GM18498 (cell line): ENCODE measurements at regions not wholly inside any gene's neighbourhood (a gene's known extent, or its start where the extent isn't known, plus 50 kb on each side); places are given as distances from the start of the nearest gene placed in this dataset.

Source experiments
- ATAC-seq: cut with Tn5 transposase; IDR thresholded peaks from one replicate; pipeline ENCODE4 v1.9.1; 2021; ENCODE audit warnings: mild to moderate bottlenecking, moderate library complexity; ENCODE audit not compliant: unreplicated experiment

DNA sequence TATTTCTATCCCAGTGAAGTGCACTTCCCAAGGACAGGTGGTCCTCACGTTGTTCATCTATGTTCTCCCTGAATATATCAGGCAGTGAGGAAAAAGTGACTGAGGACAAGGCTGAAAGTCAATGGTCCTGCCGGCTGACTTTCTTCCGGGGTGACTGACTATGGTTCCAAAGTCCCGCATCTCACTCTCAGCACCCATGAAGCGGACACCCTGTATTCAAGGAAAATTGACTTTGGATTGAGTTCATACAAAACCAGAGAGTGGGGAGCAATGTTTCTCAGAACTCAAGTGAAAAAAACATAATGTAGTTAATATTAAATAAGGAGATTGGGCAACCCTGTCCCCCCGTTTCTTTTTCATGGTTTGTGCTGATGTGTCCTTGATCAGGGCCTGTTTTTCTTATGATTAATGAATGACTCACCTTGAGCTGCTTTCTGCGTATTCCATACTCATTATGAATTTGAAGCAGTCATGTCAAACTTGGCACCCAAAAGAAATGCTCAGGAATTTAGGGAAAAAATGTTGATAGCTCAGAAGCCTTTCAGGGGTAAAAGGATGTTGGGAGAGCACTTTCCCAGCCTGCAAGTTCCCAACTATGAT is 184.0 kb downstream of the CYLD start:
- ATAC-seq, result no peak

DNA sequence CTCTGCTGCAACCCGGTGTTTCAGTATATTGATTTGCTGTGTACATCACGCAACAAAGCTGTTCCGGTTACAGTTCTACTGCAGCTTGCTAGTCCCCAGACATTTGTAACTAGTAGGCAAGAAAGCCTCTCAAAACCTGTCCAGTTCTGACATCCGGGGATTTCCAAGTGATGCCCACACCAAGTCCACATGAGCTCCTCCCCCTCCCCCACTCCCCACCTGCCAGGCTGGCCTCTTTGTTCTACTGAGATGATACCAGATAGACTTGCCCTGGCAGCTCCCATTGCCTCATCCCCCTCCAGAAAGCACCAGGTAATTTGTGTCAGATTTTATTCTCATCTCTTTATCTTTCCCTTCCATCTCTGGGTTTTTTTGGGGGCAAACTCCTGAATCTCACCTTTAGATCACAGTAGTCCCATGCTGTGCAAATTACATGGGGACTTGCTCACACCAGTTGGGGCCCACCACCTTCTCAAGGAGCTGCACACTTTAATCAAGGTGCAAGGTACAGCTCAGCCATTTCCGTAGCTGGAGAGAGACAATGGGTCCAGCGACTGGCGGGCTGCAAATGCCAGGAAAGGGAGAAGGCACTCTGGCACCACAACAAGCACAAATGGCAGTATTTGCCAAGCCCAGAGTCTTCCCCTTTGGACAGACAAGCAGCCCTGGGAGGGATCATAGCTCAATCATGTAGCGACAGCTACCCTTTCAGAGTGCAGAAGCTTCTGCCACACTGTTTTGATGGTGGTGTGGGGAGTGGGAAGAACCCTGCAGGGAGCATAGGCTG is 183.1 kb downstream of the CYLD start:
- ATAC-seq, result no peak

DNA sequence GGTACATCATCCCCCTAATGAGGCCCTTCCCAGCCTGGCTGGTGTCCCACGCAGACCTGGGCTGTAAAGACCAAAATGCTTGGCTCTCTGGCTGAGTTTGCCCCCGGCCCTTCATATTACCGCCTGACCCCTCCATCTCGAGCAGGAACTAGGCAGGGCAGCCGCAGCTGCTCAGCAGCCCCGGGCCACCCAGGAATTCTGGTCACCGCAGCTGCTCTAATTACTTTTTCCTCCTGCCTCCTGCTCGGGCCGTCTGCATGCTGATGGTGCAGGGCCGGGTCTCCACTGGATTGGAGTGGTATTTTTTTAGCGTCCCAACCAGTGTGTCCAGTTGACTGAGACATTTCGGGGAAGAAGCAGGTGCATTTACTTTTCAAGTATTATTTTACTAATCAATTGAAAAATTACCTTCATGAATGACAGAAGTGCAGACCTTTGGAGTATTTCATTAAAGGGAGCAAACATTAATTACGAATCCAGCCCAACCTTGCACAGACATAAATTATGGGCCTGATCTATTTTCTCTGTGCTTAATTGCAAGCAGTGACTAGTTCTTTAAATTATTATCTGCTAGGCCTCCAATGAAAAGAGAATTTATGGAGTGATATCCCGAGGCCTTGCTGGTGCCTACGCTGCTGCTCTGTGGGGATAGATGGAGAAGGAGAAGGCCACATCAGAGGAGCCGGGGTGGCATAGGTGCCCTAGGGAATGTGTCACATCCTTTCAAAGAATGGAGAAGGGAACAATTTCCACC is 176.2 kb downstream of the CYLD start:
- ATAC-seq, result no peak

DNA sequence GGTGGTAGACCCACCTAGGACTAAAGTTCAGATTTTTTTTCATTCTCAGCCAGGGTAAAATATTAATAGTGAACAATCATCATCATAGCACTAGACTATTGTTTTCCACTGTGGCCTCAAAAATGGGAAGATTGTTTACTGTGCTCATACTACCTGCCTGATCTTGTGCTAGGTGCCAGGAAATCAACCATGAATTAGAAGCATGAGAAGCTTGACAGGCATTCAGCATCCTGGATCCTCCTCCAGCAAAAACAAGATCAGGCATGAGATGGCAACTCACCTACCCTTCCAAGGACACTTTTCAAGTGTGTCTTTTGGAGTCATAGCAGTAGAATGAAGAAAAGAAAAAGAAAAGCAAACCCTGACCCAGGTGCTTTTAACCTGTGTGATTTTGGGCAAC is 174.2 kb downstream of the CYLD start:
- no peak for ATAC-seq

DNA sequence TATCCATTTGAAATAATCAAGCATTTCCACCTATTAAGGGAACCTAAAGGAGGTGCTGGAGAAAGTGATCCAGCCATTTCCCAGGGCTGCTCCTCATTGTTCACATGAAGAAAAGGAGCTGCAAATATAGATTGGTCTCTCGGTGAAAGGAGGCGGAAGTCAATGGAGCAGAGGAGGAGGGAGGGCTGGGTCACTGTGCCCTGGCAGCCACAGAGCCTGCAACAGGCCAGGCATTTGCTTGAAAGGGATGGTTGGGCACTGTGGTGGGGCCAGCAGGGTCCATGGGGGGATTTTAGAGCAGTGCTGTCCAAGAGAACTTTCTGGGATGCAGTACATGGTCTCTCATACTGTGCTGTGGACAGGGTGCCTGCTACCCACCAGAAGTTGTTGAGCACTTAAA is 173.2 kb downstream of the CYLD start:
- ATAC-seq, result no peak

DNA sequence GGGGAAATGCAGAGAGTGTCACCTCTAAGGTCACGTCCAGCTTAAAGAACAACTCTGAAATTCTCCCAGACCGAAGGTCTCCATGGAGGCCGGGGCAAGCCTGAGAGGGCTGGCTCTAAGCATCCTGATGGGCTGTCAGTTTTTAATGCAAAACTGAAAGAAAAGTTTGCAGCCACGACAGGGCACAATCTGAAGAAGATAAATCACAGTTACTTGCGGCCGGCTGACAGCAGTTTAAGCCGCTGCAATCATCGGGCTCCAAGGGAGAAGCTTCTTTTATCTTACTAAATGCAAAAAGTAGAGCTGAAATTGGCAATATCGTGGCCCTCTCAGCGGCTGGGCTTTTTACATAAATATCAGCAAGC is 168.8 kb downstream of the CYLD start:
- ATAC-seq, result no peak

DNA sequence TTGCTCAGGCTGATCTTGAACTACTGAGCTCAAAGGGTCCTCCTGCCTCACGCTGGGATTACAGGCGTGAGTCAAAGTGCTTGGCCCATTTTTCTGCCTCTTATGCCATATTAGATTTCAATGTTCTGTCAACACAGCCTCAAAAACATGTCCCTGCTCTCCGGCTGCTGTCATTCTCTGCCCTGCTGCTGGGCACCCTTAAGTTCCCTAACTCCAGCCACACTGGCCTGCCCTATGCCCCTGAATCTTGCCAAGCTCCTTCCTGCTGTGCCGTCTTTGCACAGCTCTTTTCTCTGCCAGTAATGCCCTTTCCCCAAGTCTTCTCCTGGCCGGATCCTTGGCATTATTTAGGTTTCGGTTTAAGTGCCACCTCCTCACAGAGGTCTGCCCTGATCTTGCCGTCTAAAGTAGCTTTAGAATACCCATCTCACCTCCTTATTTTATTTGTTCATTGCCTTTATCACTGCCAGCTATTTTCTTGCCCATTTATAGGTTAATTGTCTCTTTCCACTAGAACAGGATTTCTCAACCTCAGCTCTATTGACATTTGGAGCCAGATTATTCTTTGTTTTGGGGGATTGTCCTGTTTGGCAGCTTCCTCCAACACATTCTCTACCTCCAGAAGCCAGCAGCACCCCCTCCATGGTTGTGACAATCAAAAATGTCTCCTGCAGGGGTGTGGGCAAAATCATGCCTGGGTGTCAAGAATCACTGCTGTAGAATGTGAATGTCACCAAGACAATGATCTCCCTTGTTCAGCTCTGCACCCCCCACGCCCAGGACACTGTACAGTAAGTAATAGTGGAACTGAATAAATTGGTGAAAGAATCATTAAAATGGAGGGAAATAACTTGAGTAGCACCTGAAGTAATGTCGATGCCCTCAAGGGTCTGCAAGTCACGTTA is 168.2 kb downstream of the CYLD start:
- no peak for ATAC-seq

DNA sequence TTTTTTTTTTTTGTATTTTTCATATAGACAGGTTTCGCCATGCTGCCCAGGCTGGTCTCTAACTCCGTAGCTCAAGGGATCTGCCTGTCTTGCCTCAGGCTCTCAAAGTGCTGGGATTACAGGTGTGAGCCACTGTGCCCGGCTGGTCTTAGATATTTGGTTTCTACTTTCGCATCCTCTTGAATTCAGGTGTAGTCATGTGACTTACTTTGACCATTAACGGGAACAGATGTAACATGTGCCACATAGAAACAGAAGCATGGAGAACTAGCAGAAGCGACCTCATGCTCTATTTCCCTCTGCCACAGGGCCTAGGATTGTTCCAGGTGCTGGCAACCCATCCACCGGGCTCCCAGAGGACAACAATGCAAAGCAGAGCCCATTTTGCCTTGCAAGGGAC is 166.6 kb downstream of the CYLD start:
- no peak for ATAC-seq

DNA sequence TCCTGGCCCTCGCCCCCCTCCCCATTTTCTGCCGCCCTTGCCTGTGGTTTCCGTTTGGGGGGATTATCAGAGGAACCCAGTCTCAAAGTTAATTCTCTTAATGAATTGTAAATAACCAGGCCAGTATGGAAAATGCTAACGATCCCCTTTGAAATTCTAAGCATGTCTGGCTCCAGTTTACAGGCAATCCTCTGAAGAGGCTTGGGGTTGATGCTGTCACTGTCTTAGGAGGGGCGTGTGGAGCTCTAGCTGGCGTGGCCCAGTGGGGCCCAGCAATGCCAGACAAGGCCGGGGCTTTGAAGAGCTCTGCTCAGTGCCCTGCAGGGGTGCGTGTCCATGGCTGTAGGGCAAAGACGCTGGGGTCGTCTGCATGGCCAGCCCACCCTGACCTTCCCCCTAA is 164.6 kb downstream of the CYLD start:
- ATAC-seq, result no peak

DNA sequence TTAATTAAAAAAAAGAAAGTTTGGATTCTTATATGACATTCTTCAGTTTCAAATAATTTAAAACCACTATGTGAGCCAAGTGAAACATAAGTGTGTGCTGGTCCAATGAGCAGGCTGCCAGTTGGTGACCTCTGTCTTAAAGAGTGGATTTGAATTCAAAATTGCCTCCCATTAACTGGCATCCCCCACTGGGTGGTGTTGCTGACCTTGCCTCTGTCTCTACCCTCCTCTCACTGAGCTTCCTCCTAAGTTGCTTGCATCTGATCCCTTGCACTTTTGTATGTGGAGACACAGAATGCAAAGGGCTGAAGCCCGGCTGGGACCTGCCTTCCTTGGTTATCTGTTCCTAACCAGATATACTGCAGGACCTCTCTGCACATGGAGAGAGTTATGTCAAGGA is 160.6 kb downstream of the CYLD start:
- ATAC-seq, result no peak

DNA sequence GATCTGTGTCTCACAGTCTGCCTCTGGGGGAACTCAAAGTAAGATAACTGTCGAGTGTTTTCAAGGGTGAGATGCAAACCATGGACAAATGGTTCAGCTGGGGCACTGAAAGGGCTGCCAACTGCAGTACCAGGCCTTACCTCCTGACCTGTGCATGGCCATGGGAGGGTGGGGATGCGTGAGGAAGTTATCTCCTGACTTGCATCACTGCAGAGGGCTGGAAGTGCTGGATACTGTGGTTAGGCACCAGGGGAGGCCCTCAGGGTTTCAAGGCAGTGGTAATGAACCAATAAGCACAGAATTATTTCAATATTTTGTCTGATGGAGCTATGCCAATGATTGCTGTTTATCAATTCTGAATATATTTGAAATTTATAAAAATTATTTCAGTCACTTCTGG is 159.2 kb downstream of the CYLD start:
- no peak for ATAC-seq

DNA sequence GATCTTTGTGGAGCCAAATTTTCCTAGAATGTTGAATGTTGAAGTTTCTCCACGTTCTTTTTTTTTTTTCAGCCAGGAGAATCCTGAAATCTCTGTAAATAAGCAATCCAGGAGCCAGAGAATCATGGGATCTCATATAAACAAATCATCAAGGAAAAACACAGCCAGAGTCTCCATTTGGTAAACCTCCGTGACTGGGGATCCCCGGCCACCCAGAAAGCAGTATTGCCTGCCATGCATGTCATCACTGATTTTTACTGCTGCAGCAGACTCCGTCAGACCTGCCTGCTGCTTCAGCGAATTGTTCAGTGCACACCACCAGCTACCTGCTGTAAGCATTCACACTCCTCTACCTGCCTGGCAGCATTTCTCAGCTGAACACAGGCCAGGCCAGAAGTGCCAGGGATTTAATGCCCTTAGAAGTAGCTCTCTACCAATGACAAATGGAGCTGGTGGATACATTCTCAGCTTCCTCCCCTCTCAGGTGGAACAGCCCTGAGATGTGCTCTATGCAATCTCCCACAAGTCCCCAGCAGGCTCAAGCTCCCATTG is 158.6 kb downstream of the CYLD start:
- no peak for ATAC-seq

DNA sequence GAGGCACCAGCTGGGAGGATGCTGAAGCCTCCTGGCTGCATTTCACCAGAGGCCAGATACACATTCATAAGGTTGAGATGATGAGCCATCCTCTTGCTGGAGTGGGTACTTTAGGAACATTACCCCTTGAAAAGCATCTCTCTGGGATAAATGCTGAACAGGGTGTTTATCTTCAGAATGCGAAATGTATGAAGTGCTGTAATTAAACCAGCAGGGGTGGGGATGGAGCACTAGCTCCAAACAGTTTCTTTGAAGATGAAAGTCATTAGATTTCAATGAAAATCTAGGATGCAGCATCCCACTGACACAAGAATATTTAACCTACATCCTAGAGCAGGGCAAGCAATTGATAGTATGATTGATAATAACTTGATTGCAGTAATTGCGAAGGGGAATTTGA is 158.1 kb downstream of the CYLD start:
- no peak for ATAC-seq

DNA sequence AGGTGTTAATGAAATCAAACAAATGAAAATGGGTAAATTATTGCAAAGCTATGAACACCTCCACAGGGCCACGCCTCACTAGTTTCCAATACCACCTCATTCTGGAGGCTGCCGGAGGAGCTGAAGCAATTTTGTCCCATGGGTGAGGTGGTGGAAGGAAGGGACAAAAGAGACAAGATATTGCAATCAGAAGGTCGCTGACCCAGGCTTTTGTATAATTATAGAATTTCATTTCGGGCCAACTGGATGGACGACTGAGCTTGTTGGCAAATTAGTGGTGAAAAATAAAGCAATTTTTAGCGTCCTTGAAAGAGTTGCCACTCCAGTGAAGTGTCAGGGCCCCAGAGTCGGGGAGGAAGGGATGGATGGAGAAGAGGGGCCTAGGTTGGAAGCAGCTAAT is 147.9 kb downstream of the CYLD start:
- no peak for ATAC-seq

DNA sequence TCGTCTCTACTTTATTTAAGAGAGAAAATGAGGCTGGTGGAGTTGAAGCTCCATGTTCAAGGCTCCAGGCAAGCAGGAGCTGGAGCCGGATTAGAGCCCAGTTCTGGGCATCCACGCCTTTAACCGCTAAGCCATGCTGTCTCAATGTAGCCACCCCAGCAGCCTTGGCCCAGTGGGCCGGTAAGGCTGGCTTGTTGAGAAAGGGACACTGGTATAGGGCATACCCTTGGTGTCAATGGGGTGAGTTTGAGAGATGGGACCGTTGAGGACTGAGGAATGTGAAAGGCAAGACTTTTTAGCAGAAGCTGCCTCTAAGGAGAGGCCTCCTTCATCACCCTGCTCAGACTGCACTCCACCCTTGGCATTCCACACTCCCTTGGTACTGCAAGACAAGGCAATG is 147.4 kb downstream of the CYLD start:
- no peak for ATAC-seq

DNA sequence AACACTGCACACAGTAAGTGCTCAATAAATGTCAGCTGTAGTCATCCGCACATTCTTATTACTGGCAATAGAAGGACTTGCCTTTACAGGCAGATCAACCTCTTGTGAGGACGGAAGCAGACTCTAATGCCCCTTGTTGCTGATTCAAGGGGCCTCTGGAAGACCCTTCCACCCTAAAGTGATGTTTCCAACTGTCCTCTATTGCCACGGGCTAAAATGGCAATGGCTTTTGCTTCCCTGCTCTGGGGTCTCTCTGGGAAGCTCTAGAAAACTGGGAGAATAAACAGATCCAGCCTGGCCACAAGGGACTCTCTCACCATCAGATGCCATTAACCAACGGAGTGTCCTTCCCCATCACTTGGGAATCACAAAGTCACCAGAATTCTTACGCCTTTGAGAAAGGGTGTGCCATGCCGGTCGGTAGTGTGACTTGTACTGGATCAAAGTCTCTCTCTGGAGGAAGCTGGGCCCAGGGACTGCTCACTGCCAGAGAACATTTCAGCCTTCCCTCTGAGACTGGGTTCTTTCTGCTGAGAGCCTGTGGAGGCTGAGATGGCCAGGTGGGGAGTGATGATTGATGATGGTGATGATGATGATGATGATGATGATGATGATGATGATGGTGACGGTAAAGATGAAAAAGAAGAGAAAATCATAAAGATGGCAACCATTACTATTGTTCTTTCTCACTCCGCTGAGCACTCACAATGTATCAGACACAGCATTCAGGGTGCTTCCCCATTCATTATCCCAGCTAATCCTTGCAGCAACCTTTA is 146.8 kb downstream of the CYLD start:
- no peak for ATAC-seq

DNA sequence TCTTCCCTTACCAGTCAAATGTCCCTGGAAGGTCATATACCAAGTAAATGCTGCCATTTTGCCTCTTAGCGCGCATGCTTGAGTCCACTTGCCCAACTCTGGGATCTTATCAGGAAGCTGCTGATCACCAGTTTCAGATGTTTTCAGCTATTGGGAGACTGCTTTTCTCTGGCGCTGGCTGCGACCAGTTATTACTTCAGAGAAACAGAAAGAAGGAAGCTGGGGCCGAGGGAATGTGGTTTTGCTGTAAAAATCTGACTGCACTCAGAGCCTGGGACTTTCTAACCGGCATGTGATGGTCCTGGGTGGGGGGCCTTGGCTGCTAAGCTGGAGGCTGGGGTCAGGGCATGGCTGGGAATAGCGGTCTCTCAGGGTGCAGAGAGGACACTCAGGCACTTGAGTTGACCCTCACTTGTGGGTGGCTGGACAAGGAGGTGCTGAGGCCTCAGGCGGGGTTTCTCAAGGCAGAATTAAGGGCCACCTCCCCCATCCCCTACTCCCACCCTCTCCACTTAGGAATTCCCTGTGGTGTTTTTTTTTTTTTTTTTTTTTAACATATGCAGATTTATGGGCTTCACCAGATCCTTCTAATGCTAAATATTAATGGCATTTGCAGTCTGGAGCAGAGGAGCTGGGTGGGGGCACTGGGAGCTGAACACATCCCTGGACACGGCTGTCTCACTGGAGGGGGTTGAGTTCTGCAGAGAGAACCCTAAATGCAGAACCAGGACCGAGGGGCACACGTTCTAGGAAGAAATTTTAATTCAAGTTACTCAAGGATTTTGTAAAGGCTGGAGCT is 145.8 kb downstream of the CYLD start:
- ATAC-seq, result no peak

DNA sequence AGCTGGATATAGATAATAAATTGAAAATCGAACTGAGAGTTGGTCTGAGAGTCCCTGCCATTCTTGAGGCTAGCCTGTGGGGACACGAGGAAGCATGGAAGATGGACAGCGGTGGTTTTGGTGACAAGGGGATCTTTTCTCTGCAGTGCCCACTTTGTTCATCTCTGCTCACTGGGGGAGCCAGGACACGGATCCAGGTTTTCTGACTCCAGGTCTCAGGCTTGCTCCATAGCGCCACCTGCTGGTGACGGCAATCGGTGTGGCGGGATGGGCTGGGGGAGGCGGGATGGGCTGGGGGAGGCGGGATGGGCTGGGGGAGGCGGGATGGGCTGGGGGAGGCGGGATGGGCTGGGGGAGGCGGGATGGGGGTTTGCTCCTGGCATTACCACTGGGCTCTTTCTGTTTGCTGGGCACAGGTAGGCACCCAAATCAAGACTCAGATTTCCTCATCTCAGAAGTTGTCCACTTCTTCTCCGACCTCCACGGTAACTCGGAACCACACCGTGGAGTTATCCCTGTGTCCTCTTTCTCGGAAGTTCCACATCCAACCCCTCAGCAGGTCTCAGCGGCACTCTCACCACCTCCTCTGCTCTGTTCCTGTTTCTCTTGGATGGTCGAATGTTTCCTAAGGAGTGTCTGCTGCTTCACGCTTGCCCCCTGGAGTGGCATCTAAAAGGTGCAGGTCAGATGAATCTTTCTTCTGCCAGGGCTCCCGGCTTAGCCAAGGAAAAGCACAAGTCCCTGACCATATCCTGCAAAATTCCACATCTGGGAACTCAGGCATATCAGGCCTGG is 142.4 kb downstream of the CYLD start:
- ATAC-seq, result no peak

DNA sequence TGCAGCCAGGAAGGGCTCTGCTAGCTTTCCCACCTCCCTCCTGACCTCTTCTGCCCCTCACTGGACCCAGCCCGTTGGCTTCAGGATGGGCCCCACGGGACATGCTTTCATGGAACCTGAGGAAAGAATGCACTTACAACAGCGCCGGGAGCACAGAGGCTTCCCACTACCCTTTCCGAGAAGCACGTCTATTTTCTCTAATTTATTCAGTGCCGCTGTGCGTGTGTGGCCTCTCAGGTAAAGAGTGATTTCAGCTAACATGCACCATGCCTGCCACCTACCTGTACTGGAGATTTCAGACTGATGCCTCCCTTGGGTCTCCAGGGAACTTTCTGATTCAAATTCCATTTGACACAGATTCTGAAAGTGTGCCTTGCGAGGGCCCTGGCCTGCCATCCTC is 140.1 kb downstream of the CYLD start:
- ATAC-seq, result no peak
